H1 (cell line): ENCODE measurements at regions not wholly inside any gene's neighbourhood (a gene's known extent, or its start where the extent isn't known, plus 50 kb on each side); places are given as distances from the start of the nearest gene placed in this dataset.

Experiments used
- ATF2 ChIP-seq: IDR thresholded peaks from 2 replicates; pipeline ENCODE4 v1.6.1; 2012; ENCODE audit warnings: low read length, inconsistent platforms
- CEBPB ChIP-seq: IDR thresholded peaks from 2 replicates; pipeline ENCODE4 v1.6.1; 2012; ENCODE audit warnings: low read depth, low read length
- CHD7 ChIP-seq: fragments of 300-600 bp; sonication (generic); IDR thresholded peaks from 2 replicates; pipeline ENCODE4 v1.7.1; 2012; ENCODE audit warnings: low read length, moderate library complexity, mild to moderate bottlenecking, inconsistent platforms; ENCODE audit not compliant: insufficient replicate concordance
- CTBP2 ChIP-seq: IDR thresholded peaks from 2 replicates; pipeline ENCODE4 v1.7.0; 2011; ENCODE audit warnings: borderline replicate concordance, mild to moderate bottlenecking, moderate library complexity, mixed read lengths, low read length; ENCODE audit not compliant: insufficient read depth, insufficient read length
- CTCF ChIP-seq, 3 experiments: IDR thresholded peaks; 1 replicate in 2 of 3; 2 replicates in 1 of 3; pipeline versions ENCODE4 v1.5.1 to v1.6.1; 2011; ENCODE audit warnings: low read length in 3 of 3, mild to moderate bottlenecking in 3 of 3, inconsistent platforms in 2 of 3, low read depth in 1 of 3, moderate library complexity in 1 of 3; ENCODE audit not compliant: insufficient read depth in 1 of 3; ENCODE audit errors: control extremely low read depth in 1 of 3
- KDM4A ChIP-seq: IDR thresholded peaks from one replicate; pipeline ENCODE4 v1.7.1; 2012; ENCODE audit warnings: low read depth, mild to moderate bottlenecking, moderate library complexity, low read length, inconsistent platforms; ENCODE audit not compliant: severe bottlenecking
- RNF2 ChIP-seq: fragments of 200-900, 300-1000 bp; sonication (generic); IDR thresholded peaks from 2 replicates; pipeline ENCODE4 v1.7.1; 2016; ENCODE audit warnings: borderline replicate concordance, low read depth, mild to moderate bottlenecking, antibody characterized with exemption, low read length; ENCODE audit not compliant: poor library complexity, severe bottlenecking; ENCODE audit errors: missing control alignments

- TF ChIP-seq CHD7 (no peak), CTBP2 (no peak), KDM4A (no peak), CEBPB (no peak), RNF2 (no peak), CTCF (IDR thresholded peaks at IDR 0.05; ENCODE audit: control extremely low read depth in 1 of 3, insufficient read depth in 1 of 3, low read depth in 1 of 3, low read length in 3 of 3) (no peak), ATF2 (no peak)
These were observed 70.1 kb downstream of the OSR1 start (continued) for GRCh38 chr2:19288291-19288690.
